Transverse colon (tissue), 4 donors: ENCODE measurements at regions not wholly inside any gene's neighbourhood (a gene's known extent, or its start where the extent isn't known, plus 50 kb on each side); places are given as distances from the start of the nearest gene placed in this dataset.
"Not testable (repeated sequence)": the region's sequence is repeated elsewhere in the genome, so short reads cannot be mapped to it uniquely, and the experiment has no call there.

ENCODE experiments used
- EP300 ChIP-seq: sonication (generic); formaldehyde crosslinking; IDR thresholded peaks from one replicate; pipeline ENCODE4 v1.6.1; 2017; ENCODE audit warnings: antibody characterized with exemption, low read depth
- POLR2A ChIP-seq: fragments of 450-650 bp; IDR thresholded peaks from one replicate; pipeline ENCODE4 v1.6.1; 2016; ENCODE audit warnings: antibody characterized with exemption, mild to moderate bottlenecking, moderate library complexity
- POLR2AphosphoS5 ChIP-seq, 3 donors: sonication (generic); formaldehyde crosslinking; IDR thresholded peaks; one replicate each; pipeline ENCODE4 v1.6.1; 2016; ENCODE audit warnings: antibody characterized with exemption in 3 of 3
- TF ChIP-seq, protein P1 (sequence below), 5 experiments: fragments of 200-600 bp in 3 of 5; fragments of 450-650 bp in 2 of 5; sonication (generic) in 3 of 5; IDR thresholded peaks; 1 replicate in 2 of 5; 2 replicates in 3 of 5; pipeline ENCODE4 v1.5.1; 2016 to 2017; ENCODE audit warnings: antibody characterized with exemption in 5 of 5, inconsistent platforms in 3 of 5, mild to moderate bottlenecking in 2 of 5, moderate library complexity in 1 of 5

DNA sequence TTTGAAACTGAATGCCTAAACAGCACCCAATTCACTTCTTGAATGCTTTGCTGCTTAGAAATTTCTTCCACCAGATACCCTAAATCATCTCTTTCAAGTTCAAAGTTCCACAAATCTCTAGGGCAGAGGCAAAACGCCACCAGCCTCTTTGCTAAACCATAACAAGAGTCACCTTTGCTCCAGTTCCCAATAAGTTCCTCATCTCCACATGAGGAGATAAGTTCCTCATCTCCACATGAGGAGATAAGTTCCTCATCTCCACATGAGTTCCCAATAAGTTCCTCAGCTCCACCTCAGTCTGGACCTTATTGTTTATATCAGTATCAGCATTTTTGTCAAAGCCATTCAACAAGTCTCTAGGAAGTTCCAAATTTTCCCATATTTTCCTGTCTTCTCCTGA, 123.9 kb upstream of the MEOX2 start:
- TF ChIP-seq, protein P1, sequence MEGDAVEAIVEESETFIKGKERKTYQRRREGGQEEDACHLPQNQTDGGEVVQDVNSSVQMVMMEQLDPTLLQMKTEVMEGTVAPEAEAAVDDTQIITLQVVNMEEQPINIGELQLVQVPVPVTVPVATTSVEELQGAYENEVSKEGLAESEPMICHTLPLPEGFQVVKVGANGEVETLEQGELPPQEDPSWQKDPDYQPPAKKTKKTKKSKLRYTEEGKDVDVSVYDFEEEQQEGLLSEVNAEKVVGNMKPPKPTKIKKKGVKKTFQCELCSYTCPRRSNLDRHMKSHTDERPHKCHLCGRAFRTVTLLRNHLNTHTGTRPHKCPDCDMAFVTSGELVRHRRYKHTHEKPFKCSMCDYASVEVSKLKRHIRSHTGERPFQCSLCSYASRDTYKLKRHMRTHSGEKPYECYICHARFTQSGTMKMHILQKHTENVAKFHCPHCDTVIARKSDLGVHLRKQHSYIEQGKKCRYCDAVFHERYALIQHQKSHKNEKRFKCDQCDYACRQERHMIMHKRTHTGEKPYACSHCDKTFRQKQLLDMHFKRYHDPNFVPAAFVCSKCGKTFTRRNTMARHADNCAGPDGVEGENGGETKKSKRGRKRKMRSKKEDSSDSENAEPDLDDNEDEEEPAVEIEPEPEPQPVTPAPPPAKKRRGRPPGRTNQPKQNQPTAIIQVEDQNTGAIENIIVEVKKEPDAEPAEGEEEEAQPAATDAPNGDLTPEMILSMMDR (IDR thresholded peaks at IDR 0.05), result not testable (repeated sequence)
- not testable (repeated sequence) for TF ChIP-seq POLR2A; EP300; POLR2AphosphoS5 (IDR thresholded peaks at IDR 0.05)
